ENCODE measurements at regions not wholly inside any gene's neighbourhood (a gene's known extent, or its start where the extent isn't known, plus 50 kb on each side); places are given as distances from the start of the nearest gene placed in this dataset.

DNA sequence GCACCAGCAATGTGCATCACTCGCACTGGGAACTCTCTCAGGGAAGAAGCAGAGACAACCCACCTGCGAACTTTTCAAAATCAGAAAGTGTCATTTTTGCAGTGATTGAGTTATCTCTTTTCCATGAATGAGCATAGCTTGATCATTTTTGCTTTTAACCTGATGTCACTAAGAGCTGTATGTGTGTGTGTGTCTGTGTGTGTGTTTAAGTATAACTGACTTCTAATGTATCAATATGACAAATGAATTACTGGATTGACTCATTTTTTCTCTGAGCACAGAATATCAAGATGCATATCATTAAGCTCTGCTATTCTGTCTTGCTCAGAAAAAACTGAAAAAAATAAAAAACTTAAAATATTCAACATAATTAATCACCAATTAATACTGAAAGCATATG lies 548.9 kb upstream of the MARCKS start:
- DNase-seq (no peak), ATAC-seq (no peak)
- no peaks in the 10 kb centered on the region for H3K36me3 ChIP-seq
- no peak overlapping the region for H3K27ac ChIP-seq
- no peak overlapping the region for H3K4me3 ChIP-seq
- TF ChIP-seq, protein P1, sequence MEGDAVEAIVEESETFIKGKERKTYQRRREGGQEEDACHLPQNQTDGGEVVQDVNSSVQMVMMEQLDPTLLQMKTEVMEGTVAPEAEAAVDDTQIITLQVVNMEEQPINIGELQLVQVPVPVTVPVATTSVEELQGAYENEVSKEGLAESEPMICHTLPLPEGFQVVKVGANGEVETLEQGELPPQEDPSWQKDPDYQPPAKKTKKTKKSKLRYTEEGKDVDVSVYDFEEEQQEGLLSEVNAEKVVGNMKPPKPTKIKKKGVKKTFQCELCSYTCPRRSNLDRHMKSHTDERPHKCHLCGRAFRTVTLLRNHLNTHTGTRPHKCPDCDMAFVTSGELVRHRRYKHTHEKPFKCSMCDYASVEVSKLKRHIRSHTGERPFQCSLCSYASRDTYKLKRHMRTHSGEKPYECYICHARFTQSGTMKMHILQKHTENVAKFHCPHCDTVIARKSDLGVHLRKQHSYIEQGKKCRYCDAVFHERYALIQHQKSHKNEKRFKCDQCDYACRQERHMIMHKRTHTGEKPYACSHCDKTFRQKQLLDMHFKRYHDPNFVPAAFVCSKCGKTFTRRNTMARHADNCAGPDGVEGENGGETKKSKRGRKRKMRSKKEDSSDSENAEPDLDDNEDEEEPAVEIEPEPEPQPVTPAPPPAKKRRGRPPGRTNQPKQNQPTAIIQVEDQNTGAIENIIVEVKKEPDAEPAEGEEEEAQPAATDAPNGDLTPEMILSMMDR (IDR thresholded peaks at IDR 0.05) = no peak
- no peaks in the 10 kb centered on the region for H3K27me3 ChIP-seq (ENCODE audit: low read depth)
- H3K9me3 ChIP-seq = no peaks in the 10 kb centered on the region
- intact Hi-C loops (cut with DNase I) = loop anchor here (5.0 kb wide), 1 partner anchor 549 kb away; the partner anchor contains the start of gene MARCKS
- H3K4me1 ChIP-seq = no peaks in the 10 kb centered on the region

DNA sequence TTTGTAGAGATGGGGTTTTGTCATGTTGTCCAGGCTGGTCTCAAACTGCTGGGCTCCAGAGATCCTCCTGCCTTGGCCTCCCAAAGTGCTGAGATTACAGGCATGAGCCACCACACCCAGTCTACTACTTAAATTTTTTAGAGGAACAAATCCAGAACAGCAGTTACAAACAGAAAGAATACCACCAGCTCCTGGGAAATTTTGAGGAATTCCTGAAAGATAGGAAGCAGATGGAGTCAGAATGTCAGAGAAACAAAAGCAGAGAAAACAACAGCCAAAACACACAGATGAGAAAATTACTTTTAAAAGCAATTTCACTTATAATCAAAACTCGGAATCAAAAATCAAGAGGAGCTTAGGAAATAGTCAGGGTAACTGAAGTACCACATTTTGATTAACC lies 543.3 kb upstream of the MARCKS start:
- Histone ChIP-seq H3K4me3 (no peak overlapping the region), H3K9me3 (no peaks in the 10 kb centered on the region), H3K36me3 (no peaks in the 10 kb centered on the region), H3K4me1 (no peaks in the 10 kb centered on the region), H3K27me3 (ENCODE audit: low read depth) (no peaks in the 10 kb centered on the region), H3K27ac (no peak overlapping the region)
- intact Hi-C loops (cut with DNase I) = no loop called here
- TF ChIP-seq, protein P1 (IDR thresholded peaks at IDR 0.05) = no peak
- DNase-seq (no peak), ATAC-seq (no peak)

DNA sequence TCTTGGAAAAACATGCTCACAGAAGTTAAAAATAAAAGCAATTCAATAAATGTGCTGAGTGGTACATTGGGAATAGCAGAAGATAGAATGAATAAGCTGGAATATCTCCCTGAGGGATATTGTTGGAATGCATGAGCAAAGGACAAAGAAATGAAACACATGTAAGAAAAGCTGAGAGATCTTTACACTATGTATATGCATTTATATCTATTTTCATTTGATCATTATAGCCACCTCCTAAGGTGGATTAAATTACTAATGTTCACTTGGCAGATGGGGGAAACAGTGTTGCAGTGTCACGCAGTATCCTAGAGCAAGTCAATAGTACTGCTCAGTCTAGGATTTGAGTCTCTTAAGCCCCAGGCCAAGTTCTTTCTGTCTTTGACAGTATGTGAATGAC lies 542.0 kb upstream of the MARCKS start:
- Histone ChIP-seq H3K36me3 (no peaks in the 10 kb centered on the region), H3K9me3 (no peaks in the 10 kb centered on the region), H3K4me1 (no peaks in the 10 kb centered on the region), H3K27me3 (ENCODE audit: low read depth) (no peaks in the 10 kb centered on the region), H3K4me3 (no peak overlapping the region), H3K27ac (no peak overlapping the region)
- intact Hi-C loops (cut with DNase I) = no loop called here
- no peak for ATAC-seq
- DNase-seq = no peak
- TF ChIP-seq, protein P1 (IDR thresholded peaks at IDR 0.05) = no peak

DNA sequence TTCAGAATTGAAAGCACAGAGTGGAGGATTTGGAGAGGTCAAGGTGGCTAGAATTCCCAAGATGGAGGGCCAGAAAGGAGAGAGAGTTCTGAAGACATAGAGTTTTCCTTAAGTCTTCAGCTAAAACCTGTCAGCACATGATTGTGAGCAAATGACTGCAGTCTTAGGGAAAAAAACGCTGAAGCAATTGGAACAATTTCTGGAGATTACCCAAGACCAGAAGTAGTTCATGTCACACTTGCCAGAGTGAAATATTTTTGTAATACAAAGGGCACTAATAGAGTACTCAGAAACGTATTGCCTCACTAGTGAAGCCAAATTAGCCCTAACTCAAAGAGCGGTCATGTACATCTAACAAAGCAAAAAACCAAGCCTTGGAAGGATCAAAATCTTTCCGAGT lies 541.3 kb upstream of the MARCKS start:
- TF ChIP-seq, protein P1 (IDR thresholded peaks at IDR 0.05) = no peak
- DNase-seq (no peak), ATAC-seq (no peak)
- intact Hi-C loops (cut with DNase I) = no loop called here
- H3K4me3 ChIP-seq = no peak overlapping the region
- H3K27me3 ChIP-seq (ENCODE audit: low read depth) = no peaks in the 10 kb centered on the region
- no peaks in the 10 kb centered on the region for H3K36me3 ChIP-seq
- no peak overlapping the region for H3K27ac ChIP-seq
- H3K4me1 ChIP-seq = no peaks in the 10 kb centered on the region
- H3K9me3 ChIP-seq = no peaks in the 10 kb centered on the region

DNA sequence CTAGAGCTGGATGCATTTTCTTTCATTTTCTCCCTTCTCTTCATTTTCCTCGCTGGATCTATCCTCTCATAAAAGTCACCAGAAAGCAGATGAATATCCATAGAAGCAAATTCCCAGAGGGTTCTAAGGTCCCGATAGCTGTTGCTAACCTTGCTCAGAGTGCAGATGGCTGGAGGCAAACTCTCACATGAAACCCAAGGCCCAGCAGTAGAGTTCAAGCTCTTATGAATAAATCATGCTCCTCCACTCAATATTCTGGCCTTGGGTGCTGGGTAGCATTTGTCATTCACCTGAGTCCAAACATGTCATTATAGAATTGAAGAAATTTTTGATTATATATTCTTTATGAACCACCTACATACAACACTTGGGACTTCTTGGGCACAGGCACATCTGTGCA lies 539.7 kb upstream of the MARCKS start:
- Histone ChIP-seq H3K27ac (no peak overlapping the region), H3K27me3 (ENCODE audit: low read depth) (no peaks in the 10 kb centered on the region), H3K4me1 (no peaks in the 10 kb centered on the region), H3K9me3 (no peaks in the 10 kb centered on the region), H3K36me3 (no peaks in the 10 kb centered on the region), H3K4me3 (no peak overlapping the region)
- TF ChIP-seq, protein P1 (IDR thresholded peaks at IDR 0.05) = no peak
- no peak for ATAC-seq
- DNase-seq = no peak
- intact Hi-C loops (cut with DNase I) = no loop called here
